ENCODE measurements at regions not wholly inside any gene's neighbourhood (a gene's known extent, or its start where the extent isn't known, plus 50 kb on each side); places are given as distances from the start of the nearest gene placed in this dataset.

DNA sequence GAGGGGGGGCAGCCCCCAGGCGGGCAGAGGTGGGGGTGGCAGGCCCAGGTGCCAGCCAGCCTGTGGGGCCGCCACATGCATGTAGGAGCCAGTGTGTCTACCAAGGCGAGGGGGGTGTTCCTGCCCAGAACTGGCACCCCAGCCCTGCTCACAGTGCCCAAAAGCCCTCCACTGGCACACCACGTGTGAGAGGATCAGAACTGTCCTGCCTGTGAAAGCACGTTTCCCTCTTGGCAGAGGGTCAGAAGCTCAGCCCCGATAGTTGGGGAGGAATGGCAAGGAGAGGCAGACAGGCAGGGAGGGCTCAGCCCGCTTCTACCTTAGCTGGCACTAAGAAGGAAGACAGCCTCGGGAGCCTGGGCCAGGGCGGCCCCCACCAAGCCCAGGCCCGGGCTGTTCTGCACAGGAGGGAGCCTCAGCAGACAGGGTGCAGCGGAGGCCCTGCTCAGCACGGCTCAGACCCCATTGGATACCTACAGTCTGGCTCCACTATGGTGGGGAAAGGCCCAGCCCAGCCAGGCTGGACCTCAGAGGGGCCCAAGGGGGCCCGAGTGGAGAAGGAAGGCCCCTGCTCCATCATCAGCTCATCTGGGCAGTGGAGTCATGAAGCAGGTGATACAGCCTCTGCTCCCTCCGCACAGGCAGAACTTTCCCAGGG lies 84.8 kb upstream of the LINGO1 start:
- Histone ChIP-seq H3K9me3 (ENCODE audit: control insufficient read depth, insufficient read depth, low read length) (no peaks in the 10 kb centered on the region), H3K4me1 (ENCODE audit: control insufficient read depth, insufficient read depth, low read length) (0 out of 2 replicates have a peak, but pooled peaks cover 3% of the 10 kb centered on the region), H3K27me3 (ENCODE audit: control insufficient read depth, insufficient read depth, low read length) (no peaks in the 10 kb centered on the region), H3K4me3 (ENCODE audit: low read depth, low read length) (no peak overlapping the region), H3K27ac (ENCODE audit: low read depth, low read length) (no peak overlapping the region), H3K9ac (ENCODE audit: low read depth, low read length) (no peak overlapping the region), H3K36me3 (ENCODE audit: control insufficient read depth, insufficient read depth, low read length) (no peaks in the 10 kb centered on the region)

DNA sequence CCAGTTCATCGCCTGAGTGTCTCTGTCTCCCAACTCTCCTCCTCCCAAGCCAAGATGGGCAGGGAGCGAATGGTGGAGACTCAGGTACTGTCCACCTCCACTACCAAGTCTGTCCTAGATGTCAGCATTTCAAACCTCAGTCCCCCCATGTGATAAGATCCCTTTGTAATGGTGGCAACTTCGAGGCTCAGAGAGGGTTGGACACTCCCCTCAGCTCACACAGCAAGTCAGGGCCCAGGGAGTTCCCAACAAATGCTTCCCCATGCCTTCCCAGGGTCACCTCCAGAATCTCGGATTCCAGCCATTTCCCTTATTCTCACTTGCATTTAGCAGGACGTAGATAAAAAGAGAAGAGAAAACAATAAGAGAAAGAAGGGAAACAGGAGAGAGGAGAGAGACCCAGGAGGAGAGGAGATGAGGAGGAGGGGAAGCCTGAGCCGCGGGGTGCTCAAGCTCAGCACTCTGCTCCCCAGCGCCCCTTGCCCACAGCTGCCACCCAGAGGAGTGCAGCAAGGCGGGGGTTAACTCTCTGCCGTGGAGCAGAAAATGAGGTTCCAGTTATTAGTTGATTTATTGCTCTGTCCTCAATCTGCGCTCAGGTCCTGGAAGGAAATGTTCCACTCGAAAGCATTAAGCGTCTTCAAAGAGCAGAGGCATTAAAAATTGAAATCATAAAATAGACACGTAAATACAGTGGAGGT lies 84.1 kb upstream of the LINGO1 start:
- Histone ChIP-seq H3K4me1 (ENCODE audit: control insufficient read depth, insufficient read depth, low read length) (0 out of 2 replicates have a peak, but pooled peaks cover 4% of the 10 kb centered on the region), H3K27me3 (ENCODE audit: control insufficient read depth, insufficient read depth, low read length) (no peaks in the 10 kb centered on the region), H3K9me3 (ENCODE audit: control insufficient read depth, insufficient read depth, low read length) (no peaks in the 10 kb centered on the region), H3K4me3 (ENCODE audit: low read depth, low read length) (no peak overlapping the region), H3K9ac (ENCODE audit: low read depth, low read length) (no peak overlapping the region), H3K36me3 (ENCODE audit: control insufficient read depth, insufficient read depth, low read length) (no peaks in the 10 kb centered on the region), H3K27ac (ENCODE audit: low read depth, low read length) (no peak overlapping the region)

DNA sequence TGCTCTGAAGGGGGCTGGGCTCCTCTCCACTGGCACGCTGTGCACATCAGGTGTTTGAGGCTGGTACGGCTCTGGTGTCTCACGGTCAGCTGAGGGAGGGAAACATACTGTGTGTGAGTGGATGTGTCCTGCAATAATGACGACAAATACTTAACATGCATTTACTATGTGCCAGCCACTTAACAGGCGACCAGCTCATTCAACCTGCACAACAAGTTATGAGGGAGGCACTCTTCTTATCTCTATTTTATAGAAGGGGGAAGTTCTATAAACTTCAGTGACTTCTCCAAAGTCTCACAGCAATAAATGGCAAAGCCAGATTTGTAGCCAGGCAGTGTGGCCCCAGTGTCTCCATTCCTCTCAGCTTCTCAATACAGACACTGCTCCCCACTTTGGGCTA lies 83.1 kb upstream of the LINGO1 start:
- H3K9ac ChIP-seq (ENCODE audit: low read depth, low read length) = no peak overlapping the region
- no peaks in the 10 kb centered on the region for H3K9me3 ChIP-seq (ENCODE audit: control insufficient read depth, insufficient read depth, low read length)
- H3K27me3 ChIP-seq (ENCODE audit: control insufficient read depth, insufficient read depth, low read length) = no peaks in the 10 kb centered on the region
- no peak overlapping the region for H3K27ac ChIP-seq (ENCODE audit: low read depth, low read length)
- 0 out of 2 replicates have a peak, but pooled peaks cover 4% of the 10 kb centered on the region for H3K4me1 ChIP-seq (ENCODE audit: control insufficient read depth, insufficient read depth, low read length)
- no peak overlapping the region for H3K4me3 ChIP-seq (ENCODE audit: low read depth, low read length)
- H3K36me3 ChIP-seq (ENCODE audit: control insufficient read depth, insufficient read depth, low read length) = no peaks in the 10 kb centered on the region

DNA sequence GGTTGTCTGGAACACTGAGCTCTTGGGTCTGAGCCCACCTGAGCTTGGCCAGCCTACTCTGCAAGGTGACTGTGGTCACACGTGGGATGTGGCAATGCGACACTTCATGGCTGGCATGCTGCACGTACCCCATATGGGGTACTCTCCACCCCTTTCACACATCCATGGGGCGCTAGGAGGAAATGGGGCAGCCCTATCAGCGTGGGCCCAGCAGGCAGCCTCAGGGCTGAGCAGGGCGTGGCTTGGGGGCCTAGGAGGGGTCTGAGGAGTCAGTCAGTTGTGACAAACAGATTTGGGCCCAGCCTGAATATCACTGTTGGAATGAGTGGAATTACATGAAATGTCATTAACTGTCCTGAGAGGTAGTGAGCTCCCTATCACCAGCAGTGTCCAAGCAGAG lies 82.3 kb upstream of the LINGO1 start:
- no peak overlapping the region for H3K4me3 ChIP-seq (ENCODE audit: low read depth, low read length)
- no peaks in the 10 kb centered on the region for H3K36me3 ChIP-seq (ENCODE audit: control insufficient read depth, insufficient read depth, low read length)
- H3K27ac ChIP-seq (ENCODE audit: low read depth, low read length) = no peak overlapping the region
- H3K9ac ChIP-seq (ENCODE audit: low read depth, low read length) = no peak overlapping the region
- no peaks in the 10 kb centered on the region for H3K27me3 ChIP-seq (ENCODE audit: control insufficient read depth, insufficient read depth, low read length)
- H3K4me1 ChIP-seq (ENCODE audit: control insufficient read depth, insufficient read depth, low read length) = 0 out of 2 replicates have a peak, but pooled peaks cover 4% of the 10 kb centered on the region
- no peaks in the 10 kb centered on the region for H3K9me3 ChIP-seq (ENCODE audit: control insufficient read depth, insufficient read depth, low read length)

DNA sequence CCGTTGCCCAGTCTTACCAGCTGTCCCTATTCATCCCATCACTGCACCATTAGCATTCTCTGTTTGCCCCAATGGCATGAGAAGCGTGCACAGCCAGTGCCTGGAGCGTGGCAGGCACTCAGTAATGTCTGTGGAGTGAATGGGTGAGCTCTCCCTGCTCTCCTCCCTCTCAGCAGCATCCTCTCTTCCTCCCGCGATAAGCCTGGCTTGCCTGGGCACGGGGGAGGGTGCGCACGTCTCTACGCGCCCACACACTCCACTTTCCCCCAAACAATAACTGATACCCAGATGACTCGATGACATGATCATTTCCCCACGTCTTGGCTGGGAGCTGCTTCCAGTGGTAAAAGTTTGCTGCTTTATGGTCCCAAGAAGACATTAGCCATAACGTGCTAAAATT lies 81.8 kb upstream of the LINGO1 start:
- H3K27me3 ChIP-seq (ENCODE audit: control insufficient read depth, insufficient read depth, low read length) = no peaks in the 10 kb centered on the region
- H3K27ac ChIP-seq (ENCODE audit: low read depth, low read length) = no peak overlapping the region
- H3K4me3 ChIP-seq (ENCODE audit: low read depth, low read length) = no peak overlapping the region
- no peaks in the 10 kb centered on the region for H3K9me3 ChIP-seq (ENCODE audit: control insufficient read depth, insufficient read depth, low read length)
- H3K9ac ChIP-seq (ENCODE audit: low read depth, low read length) = no peak overlapping the region
- H3K4me1 ChIP-seq (ENCODE audit: control insufficient read depth, insufficient read depth, low read length) = 0 out of 2 replicates have a peak, but pooled peaks cover 4% of the 10 kb centered on the region
- no peaks in the 10 kb centered on the region for H3K36me3 ChIP-seq (ENCODE audit: control insufficient read depth, insufficient read depth, low read length)

DNA sequence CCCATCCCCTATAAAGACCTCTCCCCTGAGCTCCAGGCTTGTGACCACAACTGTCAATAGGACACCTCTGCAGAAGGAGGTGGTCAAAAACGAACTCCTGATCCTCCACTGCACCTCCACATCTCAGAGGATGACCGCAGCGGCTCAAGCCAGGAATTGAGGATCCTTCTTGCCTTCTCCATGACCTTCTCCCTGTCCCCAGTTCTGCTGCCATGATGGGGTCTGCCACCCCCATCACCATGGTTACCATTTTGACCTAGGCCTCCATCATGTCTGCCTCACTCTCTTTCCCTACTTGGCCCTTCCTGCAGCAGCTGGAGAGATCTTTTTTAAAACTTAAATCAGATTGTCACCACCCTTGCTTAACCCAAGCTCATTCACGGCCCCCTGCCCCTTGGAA lies 81.3 kb upstream of the LINGO1 start:
- Histone ChIP-seq H3K27ac (ENCODE audit: low read depth, low read length) (no peak overlapping the region), H3K9me3 (ENCODE audit: control insufficient read depth, insufficient read depth, low read length) (no peaks in the 10 kb centered on the region), H3K4me1 (ENCODE audit: control insufficient read depth, insufficient read depth, low read length) (0 out of 2 replicates have a peak, but pooled peaks cover 4% of the 10 kb centered on the region), H3K9ac (ENCODE audit: low read depth, low read length) (no peak overlapping the region), H3K27me3 (ENCODE audit: control insufficient read depth, insufficient read depth, low read length) (no peaks in the 10 kb centered on the region), H3K36me3 (ENCODE audit: control insufficient read depth, insufficient read depth, low read length) (no peaks in the 10 kb centered on the region), H3K4me3 (ENCODE audit: low read depth, low read length) (no peak overlapping the region)

DNA sequence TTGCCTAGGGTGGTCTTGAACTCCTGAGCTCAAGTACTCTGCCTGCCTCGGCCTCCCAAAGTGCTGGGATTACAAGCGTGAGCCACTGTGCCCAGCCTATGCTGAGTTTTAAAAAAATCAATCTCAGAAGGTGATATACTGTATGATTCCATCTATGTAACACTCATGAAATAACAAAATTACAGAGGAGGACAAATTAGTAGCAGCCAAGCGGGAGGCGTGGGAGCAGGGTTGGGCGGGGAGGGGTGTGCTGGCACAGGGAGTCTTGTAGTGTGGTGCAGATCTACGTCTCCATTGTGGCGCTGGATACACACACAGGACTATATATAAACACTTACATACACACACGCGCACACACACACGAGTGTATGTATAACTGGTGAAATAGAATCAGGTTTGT lies 80.6 kb upstream of the LINGO1 start:
- Histone ChIP-seq H3K9me3 (ENCODE audit: control insufficient read depth, insufficient read depth, low read length) (no peaks in the 10 kb centered on the region), H3K27me3 (ENCODE audit: control insufficient read depth, insufficient read depth, low read length) (no peaks in the 10 kb centered on the region), H3K27ac (ENCODE audit: low read depth, low read length) (no peak overlapping the region), H3K36me3 (ENCODE audit: control insufficient read depth, insufficient read depth, low read length) (no peaks in the 10 kb centered on the region), H3K4me3 (ENCODE audit: low read depth, low read length) (no peak overlapping the region), H3K9ac (ENCODE audit: low read depth, low read length) (no peak overlapping the region), H3K4me1 (ENCODE audit: control insufficient read depth, insufficient read depth, low read length) (0 out of 2 replicates have a peak, but pooled peaks cover 4% of the 10 kb centered on the region)

DNA sequence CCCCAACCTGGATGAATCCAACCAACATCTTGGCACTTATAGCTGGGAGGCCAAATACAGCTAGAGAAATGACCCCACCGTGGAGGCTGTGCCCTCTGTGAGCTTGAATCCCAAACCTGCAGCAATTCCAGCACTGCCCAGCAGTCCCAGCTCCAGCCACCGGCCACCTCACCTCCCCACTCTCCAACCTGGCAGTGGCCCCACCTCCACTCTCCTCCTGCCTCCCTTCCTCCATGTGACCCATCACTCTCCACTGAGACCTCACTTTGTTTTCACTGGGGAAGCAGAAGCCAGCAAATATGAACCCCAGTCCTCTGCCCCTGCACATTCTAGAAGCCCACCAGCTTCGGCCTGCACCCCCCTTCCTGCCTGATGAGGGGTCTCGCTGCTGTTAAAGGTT lies 79.7 kb upstream of the LINGO1 start:
- Histone ChIP-seq H3K36me3 (ENCODE audit: control insufficient read depth, insufficient read depth, low read length) (no peaks in the 10 kb centered on the region), H3K4me1 (ENCODE audit: control insufficient read depth, insufficient read depth, low read length) (0 out of 2 replicates have a peak, but pooled peaks cover 4% of the 10 kb centered on the region), H3K27me3 (ENCODE audit: control insufficient read depth, insufficient read depth, low read length) (no peaks in the 10 kb centered on the region), H3K9ac (ENCODE audit: low read depth, low read length) (no peak overlapping the region), H3K9me3 (ENCODE audit: control insufficient read depth, insufficient read depth, low read length) (no peaks in the 10 kb centered on the region), H3K27ac (ENCODE audit: low read depth, low read length) (no peak overlapping the region), H3K4me3 (ENCODE audit: low read depth, low read length) (no peak overlapping the region)

DNA sequence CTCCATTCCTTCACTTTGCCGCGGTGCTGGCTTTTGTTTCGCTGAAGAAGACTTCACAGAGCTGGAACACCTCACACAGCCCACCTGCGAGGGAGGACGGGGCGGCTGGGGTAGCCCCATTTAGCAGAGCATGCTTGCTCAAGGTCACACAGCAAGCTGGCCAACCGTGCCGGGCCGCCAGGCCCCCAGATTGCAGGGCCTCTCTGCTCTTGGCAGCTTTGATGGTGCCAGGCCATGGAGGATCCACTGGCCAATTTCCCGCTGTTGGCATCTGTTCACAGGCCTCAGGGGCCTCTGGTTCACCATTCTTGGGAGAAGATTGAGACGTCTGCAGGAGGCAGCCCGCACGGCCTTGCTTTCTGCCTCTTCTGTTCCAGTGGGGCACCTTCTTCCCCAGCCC lies 77.9 kb upstream of the LINGO1 start:
- H3K4me1 ChIP-seq (ENCODE audit: control insufficient read depth, insufficient read depth, low read length) = 0 out of 2 replicates have a peak, but pooled peaks cover 4% of the 10 kb centered on the region
- H3K9me3 ChIP-seq (ENCODE audit: control insufficient read depth, insufficient read depth, low read length) = no peaks in the 10 kb centered on the region
- no peak overlapping the region for H3K4me3 ChIP-seq (ENCODE audit: low read depth, low read length)
- no peak overlapping the region for H3K27ac ChIP-seq (ENCODE audit: low read depth, low read length)
- H3K27me3 ChIP-seq (ENCODE audit: control insufficient read depth, insufficient read depth, low read length) = no peaks in the 10 kb centered on the region
- no peak overlapping the region for H3K9ac ChIP-seq (ENCODE audit: low read depth, low read length)
- no peaks in the 10 kb centered on the region for H3K36me3 ChIP-seq (ENCODE audit: control insufficient read depth, insufficient read depth, low read length)

DNA sequence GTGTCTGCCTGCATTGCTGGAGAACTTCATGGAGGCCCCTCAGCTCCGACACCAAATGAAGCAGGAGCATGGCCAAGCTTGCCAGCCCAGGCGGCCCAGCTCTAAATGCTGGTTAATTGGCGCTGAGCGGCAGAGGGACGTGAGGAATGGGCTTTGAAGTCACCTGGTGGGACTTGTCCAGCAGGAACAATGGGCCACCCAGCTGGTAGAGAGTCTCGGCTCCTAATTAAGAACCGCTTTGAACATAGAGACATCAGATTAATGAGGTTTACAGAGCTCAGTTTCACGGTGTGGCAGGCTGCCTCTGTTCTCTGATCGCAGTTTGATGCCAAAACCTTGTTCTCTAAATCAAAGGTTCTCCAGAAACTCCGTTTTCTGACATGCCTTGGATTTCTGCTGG lies 77.5 kb upstream of the LINGO1 start:
- H3K9ac ChIP-seq (ENCODE audit: low read depth, low read length) = no peak overlapping the region
- H3K27me3 ChIP-seq (ENCODE audit: control insufficient read depth, insufficient read depth, low read length) = no peaks in the 10 kb centered on the region
- H3K36me3 ChIP-seq (ENCODE audit: control insufficient read depth, insufficient read depth, low read length) = no peaks in the 10 kb centered on the region
- H3K4me3 ChIP-seq (ENCODE audit: low read depth, low read length) = no peak overlapping the region
- H3K4me1 ChIP-seq (ENCODE audit: control insufficient read depth, insufficient read depth, low read length) = 0 out of 2 replicates have a peak, but pooled peaks cover 4% of the 10 kb centered on the region
- H3K27ac ChIP-seq (ENCODE audit: low read depth, low read length) = no peak overlapping the region
- H3K9me3 ChIP-seq (ENCODE audit: control insufficient read depth, insufficient read depth, low read length) = no peaks in the 10 kb centered on the region

DNA sequence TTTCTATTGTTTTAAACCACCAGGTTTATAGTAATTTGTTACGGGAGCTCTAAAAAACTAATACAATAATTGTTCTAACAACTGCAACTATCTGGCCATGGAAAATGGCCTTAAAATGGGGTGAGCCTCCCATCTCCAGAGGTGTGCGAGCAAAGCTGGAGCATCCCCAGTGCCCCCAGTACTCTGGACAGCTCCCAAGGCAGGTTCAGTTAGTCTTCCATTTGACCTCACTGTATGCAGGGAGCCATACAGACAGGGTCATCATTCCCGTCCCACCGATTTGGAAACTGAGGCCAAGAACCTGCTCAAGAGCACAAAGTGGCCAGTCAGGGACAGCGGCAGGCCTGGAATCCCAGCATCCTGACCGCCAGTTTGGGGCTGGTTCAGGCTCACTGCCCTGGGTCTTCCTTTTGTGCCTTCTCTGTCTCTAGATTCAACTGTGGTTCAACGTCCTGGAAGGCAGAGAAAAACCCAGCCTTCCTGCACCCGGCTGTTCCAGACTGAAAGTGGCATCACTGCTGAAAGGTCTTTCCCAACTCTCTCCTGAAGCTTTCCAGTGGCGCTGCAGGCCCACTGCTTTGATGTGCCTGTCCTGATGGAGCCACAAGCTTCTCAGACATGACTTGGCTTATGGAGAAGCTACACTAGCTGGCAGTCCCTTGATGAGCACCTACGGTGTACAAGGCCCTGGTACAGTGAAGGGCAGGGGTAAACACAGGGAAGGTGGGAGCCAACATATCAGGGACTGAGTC lies 76.6 kb upstream of the LINGO1 start:
- no peaks in the 10 kb centered on the region for H3K36me3 ChIP-seq (ENCODE audit: control insufficient read depth, insufficient read depth, low read length)
- H3K9me3 ChIP-seq (ENCODE audit: control insufficient read depth, insufficient read depth, low read length) = no peaks in the 10 kb centered on the region
- no peak overlapping the region for H3K27ac ChIP-seq (ENCODE audit: low read depth, low read length)
- H3K4me1 ChIP-seq (ENCODE audit: control insufficient read depth, insufficient read depth, low read length) = 0 out of 2 replicates have a peak, but pooled peaks cover 4% of the 10 kb centered on the region
- H3K27me3 ChIP-seq (ENCODE audit: control insufficient read depth, insufficient read depth, low read length) = no peaks in the 10 kb centered on the region
- no peak overlapping the region for H3K4me3 ChIP-seq (ENCODE audit: low read depth, low read length)
- H3K9ac ChIP-seq (ENCODE audit: low read depth, low read length) = no peak overlapping the region

Measured in HUES48 (cell line).